H9 (cell line): ENCODE measurements at regions not wholly inside any gene's neighbourhood (a gene's known extent, or its start where the extent isn't known, plus 50 kb on each side); places are given as distances from the start of the nearest gene placed in this dataset.
A peak's percentile ranks its signal among the peaks of the same experiment; 100 is the strongest.

ENCODE experiments used
- DNase-seq: peaks from one replicate; pipeline ENCODE4 v3.0.0-alpha.2; 2017
- H2AFZ ChIP-seq: one replicate; pipeline ENCODE4 v1.6.1; 2013; ENCODE audit warnings: mild to moderate bottlenecking, low read length, control low read depth, moderate library complexity
- H2AK5ac ChIP-seq: 2 replicates; pipeline ENCODE4 v1.6.1; 2013; ENCODE audit warnings: low read length, control low read depth, mixed read lengths; ENCODE audit not compliant: insufficient read length
- H2BK120ac ChIP-seq: one replicate; pipeline ENCODE4 v1.6.1; 2013; ENCODE audit warnings: low read depth, mild to moderate bottlenecking, low read length, control low read depth, inconsistent platforms; ENCODE audit not compliant: poor library complexity, severe bottlenecking
- H2BK12ac ChIP-seq: 2 replicates; pipeline ENCODE4 v1.6.1; 2013; ENCODE audit warnings: low read length, control low read depth, mixed read lengths, low read depth; ENCODE audit not compliant: insufficient read length
- H2BK15ac ChIP-seq: 2 replicates; pipeline ENCODE4 v1.6.1; 2013; ENCODE audit warnings: low read depth, low read length, control low read depth
- H2BK20ac ChIP-seq: one replicate; pipeline ENCODE4 v1.6.1; 2013; ENCODE audit warnings: low read depth, mild to moderate bottlenecking, low read length, control low read depth, inconsistent platforms; ENCODE audit not compliant: poor library complexity, severe bottlenecking
- H2BK5ac ChIP-seq: 2 replicates; pipeline ENCODE4 v1.6.1; 2013; ENCODE audit warnings: low read length, control low read depth, mixed read lengths; ENCODE audit not compliant: insufficient read length
- H3K14ac ChIP-seq: 2 replicates; pipeline ENCODE4 v1.6.1; 2013; ENCODE audit warnings: low read length, control low read depth; ENCODE audit not compliant: insufficient read depth
- H3K18ac ChIP-seq: 2 replicates; pipeline ENCODE4 v1.6.1; 2013; ENCODE audit warnings: low read depth, mild to moderate bottlenecking, mixed read lengths, low read length, control low read depth; ENCODE audit not compliant: insufficient read length
- H3K23ac ChIP-seq: 2 replicates; pipeline ENCODE4 v1.6.1; 2013; ENCODE audit warnings: low read length, control low read depth, mixed read lengths, low read depth; ENCODE audit not compliant: insufficient read length
- H3K23me2 ChIP-seq: 2 replicates; pipeline ENCODE4 v1.6.1; 2013; ENCODE audit warnings: low read depth, mild to moderate bottlenecking, mixed read lengths, low read length, control low read depth; ENCODE audit not compliant: insufficient read length, poor library complexity, severe bottlenecking
- H3K27ac ChIP-seq: 2 replicates; pipeline ENCODE4 v1.5.1; 2013; ENCODE audit warnings: low read length, control low read depth, mixed read lengths, low read depth; ENCODE audit not compliant: insufficient read length
- H3K27me3 ChIP-seq: 2 replicates; pipeline ENCODE4 v1.6.1; 2013; ENCODE audit warnings: low read length, control low read depth, inconsistent platforms; ENCODE audit not compliant: insufficient read depth
- H3K4ac ChIP-seq: 2 replicates; pipeline ENCODE4 v1.6.1; 2013; ENCODE audit warnings: low read depth, mild to moderate bottlenecking, control low read depth, inconsistent platforms, low read length, moderate library complexity
- H3K4me1 ChIP-seq: 2 replicates; pipeline ENCODE4 v1.6.1; 2013; ENCODE audit warnings: low read length, control low read depth, inconsistent platforms; ENCODE audit not compliant: insufficient read depth
- H3K4me2 ChIP-seq: 2 replicates; pipeline ENCODE4 v1.6.1; 2013; ENCODE audit warnings: low read length, control low read depth, mixed read lengths; ENCODE audit not compliant: insufficient read length, insufficient read depth
- H3K56ac ChIP-seq: 2 replicates; pipeline ENCODE4 v1.6.1; 2013; ENCODE audit warnings: low read depth, mild to moderate bottlenecking, mixed read lengths, low read length, control low read depth; ENCODE audit not compliant: insufficient read length
- H3K79me1 ChIP-seq: 2 replicates; pipeline ENCODE4 v1.6.1; 2013; ENCODE audit warnings: low read depth, mild to moderate bottlenecking, moderate library complexity, low read length, control low read depth, inconsistent platforms; ENCODE audit not compliant: insufficient read depth, poor library complexity, severe bottlenecking
- H3K79me2 ChIP-seq: 2 replicates; pipeline ENCODE4 v1.6.1; 2013; ENCODE audit warnings: low read length, control low read depth, inconsistent platforms; ENCODE audit not compliant: insufficient read depth
- H3K9ac ChIP-seq: 2 replicates; pipeline ENCODE4 v1.6.1; 2013; ENCODE audit warnings: low read length, control low read depth, mixed read lengths; ENCODE audit not compliant: insufficient read length; ENCODE audit errors: extremely low read depth
- H3K9me3 ChIP-seq: one replicate; pipeline ENCODE4 v1.6.1; 2013; ENCODE audit warnings: low read depth, low read length, inconsistent platforms; ENCODE audit not compliant: control insufficient read depth
- H3T11ph ChIP-seq: one replicate; pipeline ENCODE4 v1.6.1; 2013; ENCODE audit warnings: mild to moderate bottlenecking, low read length, control low read depth, inconsistent platforms
- H4K20me1 ChIP-seq: one replicate; pipeline ENCODE4 v1.6.1; 2013; ENCODE audit not compliant: control insufficient read depth, insufficient read length, insufficient read depth
- H4K5ac ChIP-seq: 2 replicates; pipeline ENCODE4 v1.6.1; 2013; ENCODE audit warnings: low read depth, mild to moderate bottlenecking, mixed read lengths, low read length, control low read depth; ENCODE audit not compliant: insufficient read length
- H4K8ac ChIP-seq: replicated peaks from 2 replicates; pipeline ENCODE4 v1.6.1; 2013; ENCODE audit warnings: low read length, control low read depth, mixed read lengths, low read depth; ENCODE audit not compliant: insufficient read length
- H4K91ac ChIP-seq: 2 replicates; pipeline ENCODE4 v1.6.1; 2013; ENCODE audit warnings: low read depth, mild to moderate bottlenecking, moderate library complexity, mixed read lengths, low read length, control low read depth; ENCODE audit not compliant: insufficient read length
- H3K27ac Mint-ChIP-seq, 3 experiments: 2 replicates in 2 of 3; 3 replicates in 1 of 3; pipeline ENCODE4 v1.8.0; 2020 to 2021; ENCODE audit warnings: mixed read lengths in 3 of 3, mild to moderate bottlenecking in 1 of 3, moderate library complexity in 1 of 3
- H3K27me3 Mint-ChIP-seq: 2 replicates; pipeline ENCODE4 v1.8.0; 2021; ENCODE audit warnings: low read depth, mild to moderate bottlenecking, moderate library complexity, mixed read lengths
- H3K36me3 Mint-ChIP-seq, 3 experiments: 2 replicates in 2 of 3; 3 replicates in 1 of 3; pipeline ENCODE4 v1.8.0; 2020 to 2021; ENCODE audit warnings: low read depth in 3 of 3, mixed read lengths in 3 of 3; ENCODE audit not compliant: insufficient read depth in 1 of 3
- H3K4me1 Mint-ChIP-seq, 2 experiments: 2 replicates each; pipeline ENCODE4 v1.8.0; 2020; ENCODE audit warnings: mixed read lengths in 2 of 2
- H3K4me3 Mint-ChIP-seq, 2 experiments: 2 replicates in 1 of 2; 3 replicates in 1 of 2; pipeline ENCODE4 v1.8.0; 2020 to 2021; ENCODE audit warnings: mild to moderate bottlenecking in 2 of 2, mixed read lengths in 2 of 2, moderate library complexity in 1 of 2
- H3K9me3 Mint-ChIP-seq, 2 experiments: 2 replicates in 1 of 2; 3 replicates in 1 of 2; pipeline ENCODE4 v1.8.0; 2020; ENCODE audit warnings: mild to moderate bottlenecking in 2 of 2, mixed read lengths in 2 of 2, moderate library complexity in 1 of 2
- WGBS: extraction: QIAGEN DNeasy Blood & Tissue Kit; methylation state at CpG from one replicate; pipeline ENCODE4 v1.1.7; 2013; ENCODE audit warnings: missing lambda C conversion rate, low lambda C conversion rate, mixed read lengths; ENCODE audit not compliant: insufficient read length; ENCODE audit errors: extremely low coverage; 5-methylcytosine and 5-hydroxymethylcytosine counted together
- TF ChIP-seq, protein P1 (sequence below): fragments of 200-600 bp; sonication (generic); conservative IDR thresholded peaks from 3 replicates; pipeline ENCODE4 v1.8.0; 2021; ENCODE audit warnings: antibody characterized with exemption, mild to moderate bottlenecking

DNA sequence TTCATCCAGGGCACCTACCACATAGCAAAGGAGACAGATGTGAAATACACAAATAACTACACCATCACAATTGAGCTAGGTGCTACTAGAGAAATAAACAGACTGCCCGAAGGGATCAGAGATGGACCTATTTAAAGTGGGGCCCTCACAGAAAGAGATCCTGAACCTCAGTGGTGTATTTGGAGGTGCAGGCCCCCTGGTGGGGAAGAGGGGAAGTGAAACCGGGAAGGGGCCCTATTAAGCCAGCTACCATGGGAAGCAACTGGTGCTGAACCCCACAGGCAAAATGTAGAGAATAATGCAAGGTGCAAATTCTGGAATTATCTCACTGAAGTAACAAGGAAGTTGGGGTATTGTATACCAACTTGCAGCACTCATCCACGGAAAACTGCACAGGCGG is 78.6 kb upstream of the FAM9A start:
- Histone ChIP-seq H3K23ac (no peak overlapping the region), H2BK15ac (no peak overlapping the region), H3K9me3 (no peaks in the 10 kb centered on the region), H3K56ac (no peak overlapping the region), H3K27me3 (no peaks in the 10 kb centered on the region), H3K18ac (no peak overlapping the region), H3K79me2 (no peaks in the 10 kb centered on the region), H2BK120ac (no peak overlapping the region), H3T11ph (no peak overlapping the region), H3K27ac (no peak overlapping the region), H2BK12ac (no peak overlapping the region), H4K8ac (no peak overlapping the region), H3K14ac (no peak overlapping the region), H4K5ac (no peak overlapping the region), H3K23me2 (no peaks in the 10 kb centered on the region), H4K20me1 (no peaks in the 10 kb centered on the region), H3K4ac (no peak overlapping the region), H2AFZ (no peak overlapping the region), H4K91ac (no peak overlapping the region), H2BK20ac (no peak overlapping the region), H3K79me1 (no peaks in the 10 kb centered on the region), H3K9ac (no peak overlapping the region), H3K4me2 (no peak overlapping the region), H2BK5ac (no peak overlapping the region), H3K4me1 (no peaks in the 10 kb centered on the region), H2AK5ac (no peak overlapping the region)
- H3K27ac Mint-ChIP-seq = no peak overlapping the region
- DNase-seq = peak; percentile 48
- H3K4me1 Mint-ChIP-seq = peaks cover 0 to 4% of the 10 kb centered on the region in 2 experiments; a peak in 1 of 4 replicates
- peaks cover 5% of the 10 kb centered on the region; the same call in 1 of the 2 replicates for H3K27me3 Mint-ChIP-seq
- peaks cover 2 to 33% of the 10 kb centered on the region in 2 experiments; a peak in 2 of 5 replicates for H3K9me3 Mint-ChIP-seq
- no peak overlapping the region for H3K4me3 Mint-ChIP-seq
- no peaks in the 10 kb centered on the region; a peak in 1 of 7 replicates for H3K36me3 Mint-ChIP-seq
- TF ChIP-seq, protein P1, sequence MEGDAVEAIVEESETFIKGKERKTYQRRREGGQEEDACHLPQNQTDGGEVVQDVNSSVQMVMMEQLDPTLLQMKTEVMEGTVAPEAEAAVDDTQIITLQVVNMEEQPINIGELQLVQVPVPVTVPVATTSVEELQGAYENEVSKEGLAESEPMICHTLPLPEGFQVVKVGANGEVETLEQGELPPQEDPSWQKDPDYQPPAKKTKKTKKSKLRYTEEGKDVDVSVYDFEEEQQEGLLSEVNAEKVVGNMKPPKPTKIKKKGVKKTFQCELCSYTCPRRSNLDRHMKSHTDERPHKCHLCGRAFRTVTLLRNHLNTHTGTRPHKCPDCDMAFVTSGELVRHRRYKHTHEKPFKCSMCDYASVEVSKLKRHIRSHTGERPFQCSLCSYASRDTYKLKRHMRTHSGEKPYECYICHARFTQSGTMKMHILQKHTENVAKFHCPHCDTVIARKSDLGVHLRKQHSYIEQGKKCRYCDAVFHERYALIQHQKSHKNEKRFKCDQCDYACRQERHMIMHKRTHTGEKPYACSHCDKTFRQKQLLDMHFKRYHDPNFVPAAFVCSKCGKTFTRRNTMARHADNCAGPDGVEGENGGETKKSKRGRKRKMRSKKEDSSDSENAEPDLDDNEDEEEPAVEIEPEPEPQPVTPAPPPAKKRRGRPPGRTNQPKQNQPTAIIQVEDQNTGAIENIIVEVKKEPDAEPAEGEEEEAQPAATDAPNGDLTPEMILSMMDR = peak; percentile 74
- WGBS = no CpG with 5 or more reads among the region's 4 CpGs
